ENCODE measurements at regions not wholly inside any gene's neighbourhood (a gene's known extent, or its start where the extent isn't known, plus 50 kb on each side); places are given as distances from the start of the nearest gene placed in this dataset.
"Not testable (repeated sequence)": the region's sequence is repeated elsewhere in the genome, so short reads cannot be mapped to it uniquely, and the experiment has no call there.

- no peak for DNase-seq (ENCODE audit: low read depth)
Measured at GRCh38 chr11:86147004-86147403, 78.1 kb upstream of the PICALM start.

- no peak for DNase-seq (ENCODE audit: low read depth)
Measured at GRCh38 chr11:86145439-86146156, 76.7 kb upstream of the PICALM start.

- DNase-seq (ENCODE audit: low read depth), result no peak
Measured at GRCh38 chr11:86144846-86145245, 76.0 kb upstream of the PICALM start.

- DNase-seq (ENCODE audit: low read depth), result not testable (repeated sequence)
Measured at GRCh38 chr11:86144087-86144486, 75.2 kb upstream of the PICALM start.

- no peak for DNase-seq (ENCODE audit: low read depth)
Measured at GRCh38 chr11:86143087-86144030, 74.5 kb upstream of the PICALM start.

GRCh38 chr11:86142170-86142569, 73.3 kb upstream of the PICALM start:
- DNase-seq (ENCODE audit: low read depth), result no peak

- DNase-seq (ENCODE audit: low read depth), result no peak
Measured at GRCh38 chr11:86141727-86142126, 72.8 kb upstream of the PICALM start.

- no peak for DNase-seq (ENCODE audit: low read depth)
Measured at GRCh38 chr11:86140334-86140990, 71.6 kb upstream of the PICALM start.

- no peak for DNase-seq (ENCODE audit: low read depth)
Measured at GRCh38 chr11:86138958-86139357, 70.1 kb upstream of the PICALM start.

GRCh38 chr11:86136538-86136937, 67.7 kb upstream of the PICALM start:
- DNase-seq (ENCODE audit: low read depth), result no peak

GRCh38 chr11:86135319-86135714, 66.4 kb upstream of the PICALM start:
- no peak for DNase-seq (ENCODE audit: low read depth)

- no peak for DNase-seq (ENCODE audit: low read depth)
Measured at GRCh38 chr11:86134580-86135318, 65.9 kb upstream of the PICALM start.

GRCh38 chr11:86132667-86133249, 63.9 kb upstream of the PICALM start:
- no peak for DNase-seq (ENCODE audit: low read depth)

GRCh38 chr11:86129740-86130540, 61.1 kb upstream of the PICALM start:
- DNase-seq (ENCODE audit: low read depth), result no peak

GRCh38 chr11:86128914-86129313, 60.0 kb upstream of the PICALM start:
- DNase-seq (ENCODE audit: low read depth), result no peak

- no peak for DNase-seq (ENCODE audit: low read depth)
Measured at GRCh38 chr11:86126862-86127261, 58.0 kb upstream of the PICALM start.

GRCh38 chr11:86124251-86125233, 55.7 kb upstream of the PICALM start:
- DNase-seq (ENCODE audit: low read depth), result no peak

- DNase-seq (ENCODE audit: low read depth), result no peak
Measured at GRCh38 chr11:86122773-86123172, 53.9 kb upstream of the PICALM start.

GRCh38 chr11:86120807-86121206, 51.9 kb upstream of the PICALM start:
- DNase-seq (ENCODE audit: low read depth), result no peak

- DNase-seq (ENCODE audit: low read depth), result no peak
Measured at GRCh38 chr11:86119906-86120305, 51.0 kb upstream of the PICALM start.
